ENCODE measurements at regions not wholly inside any gene's neighbourhood (a gene's known extent, or its start where the extent isn't known, plus 50 kb on each side); places are given as distances from the start of the nearest gene placed in this dataset.

DNA sequence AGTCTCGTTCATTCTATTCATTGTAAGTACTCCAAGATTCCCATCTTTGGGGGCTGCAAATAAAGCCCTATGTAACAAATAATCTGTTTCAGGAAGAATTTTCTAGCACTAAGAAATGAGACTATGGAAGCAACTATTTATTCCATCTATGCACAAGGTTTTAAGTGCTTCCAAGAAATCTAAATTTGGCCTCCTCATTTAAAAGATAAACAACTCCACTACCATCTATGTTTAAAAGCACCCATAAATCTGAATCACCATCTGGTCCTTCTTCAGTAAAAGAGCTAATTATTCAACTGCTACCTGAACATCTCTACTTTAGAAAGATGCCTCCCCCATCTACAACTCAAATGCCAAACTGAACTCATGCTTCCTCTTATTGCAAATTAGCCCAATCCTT lies 547.3 kb upstream of the LRRC4C start:
- H3K4me3 ChIP-seq (ENCODE audit: low read depth, low read length), result no peak overlapping the region
- no peak for DNase-seq (ENCODE audit: low read depth)

DNA sequence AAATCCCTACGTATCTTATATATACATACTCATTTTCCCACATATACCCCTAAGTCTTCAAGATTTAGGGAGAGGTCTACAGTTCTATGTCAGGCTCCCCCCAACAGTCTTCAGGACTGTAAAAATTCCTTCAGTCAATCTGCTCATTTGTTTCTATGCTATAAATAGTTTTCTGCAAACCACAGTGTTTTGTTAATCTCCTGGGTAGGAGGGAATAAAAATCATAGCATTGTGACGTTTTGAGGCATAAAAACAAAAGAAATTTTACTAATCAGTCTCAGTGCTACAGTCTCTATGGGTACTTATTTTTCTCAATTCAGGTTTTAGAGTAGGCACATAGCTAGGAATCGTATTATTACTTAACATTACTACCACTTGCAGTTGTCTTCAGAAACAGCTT lies 552.8 kb upstream of the LRRC4C start:
- no peak for DNase-seq (ENCODE audit: low read depth)
- H3K4me3 ChIP-seq (ENCODE audit: low read depth, low read length), result no peak overlapping the region

DNA sequence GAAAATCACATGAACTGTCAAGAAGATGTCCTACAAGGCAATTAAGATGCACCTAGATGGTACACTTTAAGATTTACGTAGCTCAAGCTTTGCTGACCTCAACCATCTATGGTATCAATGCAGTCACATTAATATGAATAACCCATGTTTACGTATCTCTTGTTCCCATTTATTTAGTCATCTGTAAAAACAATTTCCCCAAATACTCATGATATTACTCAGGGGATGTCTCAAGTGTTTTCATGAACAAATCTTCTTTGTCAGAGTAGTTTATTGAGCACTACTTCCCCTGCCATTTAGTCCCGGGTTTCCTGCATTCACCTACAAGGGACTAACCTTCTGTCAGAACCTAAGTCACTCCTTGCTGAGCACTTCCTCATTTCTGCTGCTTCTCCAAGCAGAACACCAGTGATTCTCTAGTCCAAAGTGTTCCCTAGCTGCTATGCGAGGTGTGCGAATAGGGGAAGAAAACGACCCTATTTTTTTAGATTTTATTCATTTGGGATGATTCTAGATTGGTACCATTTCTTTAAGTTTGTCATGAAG lies 554.3 kb upstream of the LRRC4C start:
- no peak overlapping the region for H3K4me3 ChIP-seq (ENCODE audit: low read depth, low read length)
- no peak for DNase-seq (ENCODE audit: low read depth)

DNA sequence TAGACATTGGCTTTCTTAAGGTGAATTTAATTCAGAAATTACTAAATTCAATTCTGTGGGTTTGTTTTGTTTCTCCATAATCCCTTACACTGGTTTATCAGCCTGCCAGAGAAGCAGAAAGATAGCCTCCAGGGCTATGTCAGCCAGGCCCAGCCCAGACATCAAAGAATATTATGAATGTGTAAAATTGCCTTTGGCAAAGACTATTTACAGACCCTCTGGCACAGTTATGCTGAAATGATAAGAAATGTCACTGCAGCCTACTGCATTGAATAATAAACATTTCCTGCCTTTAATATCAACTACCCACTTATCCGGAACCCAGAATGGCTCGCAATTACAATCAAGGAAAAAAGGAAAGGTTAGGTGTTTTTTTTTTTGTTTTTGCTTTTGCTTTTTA lies 562.5 kb upstream of the LRRC4C start:
- H3K4me3 ChIP-seq (ENCODE audit: low read depth, low read length), result no peak overlapping the region
- no peak for DNase-seq (ENCODE audit: low read depth)

DNA sequence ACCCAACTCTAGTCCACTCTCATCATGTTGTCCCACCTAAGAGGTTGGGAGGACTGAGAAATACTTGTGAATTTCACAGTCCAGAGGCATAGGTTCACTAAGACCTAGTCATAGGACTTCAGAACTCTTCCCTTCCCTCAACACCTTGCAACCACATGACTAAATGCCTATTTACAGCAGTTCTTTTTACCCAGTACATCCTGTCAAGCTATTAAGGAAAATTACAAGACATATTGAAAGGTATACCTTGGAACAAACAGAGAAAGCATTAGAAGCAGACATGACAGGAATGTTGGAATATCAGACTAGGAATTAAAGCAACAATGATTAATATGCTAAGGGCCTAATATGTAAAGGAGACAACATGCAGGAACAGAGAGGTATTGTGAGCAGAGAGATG lies 563.8 kb upstream of the LRRC4C start:
- no peak overlapping the region for H3K4me3 ChIP-seq (ENCODE audit: low read depth, low read length)
- DNase-seq (ENCODE audit: low read depth), result no peak

DNA sequence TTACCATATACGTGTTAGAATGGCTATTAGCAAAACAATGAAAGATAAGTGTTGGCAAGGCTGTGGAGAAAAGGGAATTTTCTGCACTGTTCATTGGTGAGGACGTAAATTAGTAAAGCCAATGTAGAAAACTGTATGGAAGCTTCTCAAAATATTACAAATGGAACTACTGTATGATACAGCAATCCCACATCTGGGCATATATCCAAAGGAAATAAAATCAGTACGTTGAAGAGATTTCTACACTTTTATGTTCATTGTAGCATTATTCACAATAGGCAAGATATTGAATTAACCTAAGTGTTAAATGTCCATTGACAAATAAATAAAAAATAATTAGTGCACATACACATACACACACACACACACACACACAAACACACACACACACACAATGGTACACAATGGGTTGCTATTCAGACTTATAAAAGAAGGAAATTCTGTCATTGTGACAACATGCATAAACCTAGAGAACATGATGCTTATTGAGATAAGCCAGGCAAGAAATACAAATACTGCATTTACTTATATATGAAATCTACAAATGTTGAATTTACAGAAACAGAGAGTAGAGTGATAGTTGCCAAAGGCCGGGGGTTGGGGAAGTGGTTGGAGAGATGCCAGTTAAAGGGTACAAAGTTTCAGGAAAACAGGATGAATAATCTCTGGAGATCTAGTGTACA lies 565.8 kb upstream of the LRRC4C start:
- no peak overlapping the region for H3K4me3 ChIP-seq (ENCODE audit: low read depth, low read length)
- DNase-seq (ENCODE audit: low read depth), result no peak

DNA sequence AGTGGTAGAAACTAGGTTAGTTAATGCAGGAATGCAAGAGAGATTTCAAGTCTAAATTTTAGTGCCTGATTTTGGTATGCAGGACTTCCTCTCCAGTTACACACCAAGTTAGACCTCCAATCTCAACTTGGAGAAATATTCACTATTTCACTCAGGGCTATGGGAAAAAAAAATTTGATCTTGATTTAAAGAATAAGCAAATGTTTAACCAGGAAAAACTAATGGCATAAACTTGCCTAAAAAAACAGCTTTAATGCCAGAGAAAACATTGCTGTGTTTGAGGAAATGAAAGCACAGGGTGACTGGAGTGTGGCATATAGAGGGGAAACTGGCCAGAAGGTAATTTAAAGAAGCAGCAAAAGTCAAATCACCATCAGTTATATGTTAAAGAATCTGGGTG lies 575.4 kb upstream of the LRRC4C start:
- no peak for DNase-seq (ENCODE audit: low read depth)
- H3K4me3 ChIP-seq (ENCODE audit: low read depth, low read length), result no peak overlapping the region

DNA sequence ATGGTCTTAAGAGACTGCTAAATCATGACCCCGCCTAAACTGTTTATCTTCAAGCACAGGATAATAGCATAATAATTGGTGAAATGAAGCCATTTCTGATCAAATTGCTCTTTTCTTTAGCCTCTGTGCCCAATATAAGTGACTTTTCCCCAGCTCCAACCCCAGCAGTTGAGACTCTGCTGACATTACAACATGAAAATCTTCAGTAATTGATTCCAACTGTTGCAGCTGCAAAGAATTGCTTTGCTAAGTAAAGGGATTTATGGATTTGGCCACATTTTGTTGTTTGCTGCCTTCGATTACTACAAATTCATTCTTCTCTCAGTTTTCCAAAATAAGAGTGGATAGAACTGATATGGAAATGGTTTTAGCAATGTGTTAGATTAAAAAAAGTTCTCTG lies 576.7 kb upstream of the LRRC4C start:
- no peak overlapping the region for H3K4me3 ChIP-seq (ENCODE audit: low read depth, low read length)
- no peak for DNase-seq (ENCODE audit: low read depth)

DNA sequence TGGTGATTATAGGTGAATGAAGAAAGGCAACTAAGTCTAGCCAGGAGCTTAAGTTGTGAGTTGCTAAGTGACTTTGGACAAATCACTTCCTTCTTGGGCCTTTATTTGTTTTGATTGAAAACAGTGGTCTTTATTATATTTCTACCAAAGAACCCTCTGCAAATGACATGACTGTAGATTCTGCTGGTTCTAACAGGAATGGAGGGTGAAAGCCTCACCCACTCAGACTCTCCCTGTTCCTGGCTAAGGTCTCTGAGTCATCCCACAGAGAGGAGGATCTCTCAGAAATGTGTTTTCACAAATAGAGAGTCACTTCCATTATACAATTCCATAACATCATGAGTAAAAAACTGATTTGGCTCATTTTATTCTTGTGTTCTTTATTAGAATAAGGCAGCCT lies 583.9 kb upstream of the LRRC4C start:
- H3K4me3 ChIP-seq (ENCODE audit: low read depth, low read length), result no peak overlapping the region
- DNase-seq (ENCODE audit: low read depth), result peak; percentile 36

DNA sequence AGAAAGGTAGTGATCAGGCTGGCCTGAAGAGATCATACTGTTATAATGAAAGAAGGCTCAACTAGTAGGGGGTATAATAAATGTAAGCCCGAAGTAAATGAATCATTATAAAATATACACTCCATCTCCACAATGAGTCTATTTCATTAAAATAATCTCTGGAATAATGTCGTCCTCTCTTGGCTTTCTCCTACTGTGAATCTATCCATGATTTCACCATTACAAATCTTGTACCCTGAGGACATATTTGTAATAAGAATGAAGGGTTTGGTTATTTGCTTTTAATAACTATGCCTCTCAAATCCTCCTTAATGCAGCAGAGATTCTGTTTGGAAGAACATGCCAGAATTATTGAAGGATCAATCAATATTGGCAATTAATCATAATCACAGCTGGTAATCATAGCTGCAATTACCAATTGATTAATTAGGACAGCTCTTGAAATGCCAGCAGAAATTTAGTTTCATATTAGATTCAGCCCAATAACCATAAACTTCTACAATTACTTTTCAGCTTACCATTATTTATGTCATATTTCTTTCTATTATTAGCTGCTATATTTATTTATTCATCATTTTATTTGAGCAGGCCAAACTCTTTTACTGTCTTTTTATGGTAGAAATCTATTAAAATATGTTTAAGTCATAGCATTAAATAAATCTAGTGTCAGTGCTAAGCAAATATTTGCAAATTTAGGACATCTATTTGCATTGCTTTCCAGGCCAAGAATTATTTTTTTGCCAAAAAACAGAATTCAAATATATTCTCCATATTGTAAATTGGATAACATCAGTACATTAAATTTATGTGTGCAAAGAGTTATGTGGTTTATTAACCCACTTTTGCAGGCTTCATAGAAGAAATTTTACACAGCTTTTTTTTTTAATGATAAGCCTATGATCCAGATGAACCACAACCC lies 588.4 kb upstream of the LRRC4C start:
- no peak for DNase-seq (ENCODE audit: low read depth)
- H3K4me3 ChIP-seq (ENCODE audit: low read depth, low read length), result no peak overlapping the region

DNA sequence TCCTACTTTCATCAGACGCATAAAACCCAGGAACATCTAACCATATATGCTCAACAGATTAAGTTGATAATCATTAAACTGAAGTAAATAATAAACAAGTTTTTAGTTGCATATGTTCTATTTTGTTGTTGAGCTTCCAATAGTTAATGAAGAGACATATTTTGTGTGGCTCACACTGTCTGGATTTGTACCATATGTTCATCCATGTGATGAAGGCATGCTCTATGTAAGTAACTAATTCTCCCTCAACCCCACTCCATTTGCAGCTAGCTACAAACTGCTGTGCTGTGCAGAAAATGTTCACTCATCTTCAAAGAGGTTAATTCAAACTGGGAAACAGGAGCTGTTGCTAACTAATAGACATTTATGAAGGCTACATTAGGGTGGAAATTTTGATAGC lies 589.7 kb upstream of the LRRC4C start:
- no peak for DNase-seq (ENCODE audit: low read depth)
- H3K4me3 ChIP-seq (ENCODE audit: low read depth, low read length), result no peak overlapping the region

DNA sequence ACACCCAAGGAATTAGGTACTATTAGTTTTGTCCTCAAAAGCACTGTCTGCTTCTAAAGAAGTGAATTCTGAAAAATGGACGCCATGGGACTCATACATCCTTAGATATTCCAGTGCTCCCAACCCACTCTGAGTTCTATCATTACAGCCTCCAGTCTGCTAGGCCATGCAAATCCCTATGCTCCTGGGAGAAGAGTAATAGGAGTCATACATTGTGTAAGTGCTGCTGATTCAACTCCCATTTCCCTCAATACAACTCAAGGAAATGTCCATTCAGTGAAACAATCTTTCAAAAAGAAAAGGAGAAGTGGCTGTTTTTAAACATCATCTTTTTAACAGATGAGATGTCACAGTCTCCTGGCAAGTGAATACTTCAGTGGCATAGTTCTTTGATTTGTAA lies 590.2 kb upstream of the LRRC4C start:
- no peak overlapping the region for H3K4me3 ChIP-seq (ENCODE audit: low read depth, low read length)
- DNase-seq (ENCODE audit: low read depth), result peak; percentile 38

DNA sequence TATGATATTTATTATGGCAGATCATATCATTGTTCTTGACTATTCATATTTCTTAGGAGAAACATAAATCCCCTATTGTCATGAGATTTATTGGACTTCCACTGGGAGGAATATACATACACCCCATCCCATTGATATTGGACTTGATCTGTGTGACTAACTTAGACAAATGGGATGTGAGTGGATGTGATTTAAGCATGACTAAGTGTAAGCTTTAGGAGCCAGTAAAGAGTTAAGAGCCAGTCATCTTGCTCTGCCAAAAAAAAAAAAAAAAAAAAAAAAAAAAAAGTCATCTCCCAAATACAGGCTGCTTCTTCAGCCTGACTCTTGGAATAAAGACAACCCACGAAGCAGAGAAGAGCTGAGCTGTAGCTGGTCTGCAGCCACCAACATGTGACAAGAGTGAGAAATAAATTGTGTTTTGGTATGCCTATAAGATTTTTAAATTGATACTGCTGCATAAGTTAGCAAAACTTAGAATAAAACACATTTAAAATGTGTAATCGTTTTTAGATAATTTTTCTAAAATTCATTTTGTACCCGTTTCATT lies 595.0 kb upstream of the LRRC4C start:
- no peak overlapping the region for H3K4me3 ChIP-seq (ENCODE audit: low read depth, low read length)
- no peak for DNase-seq (ENCODE audit: low read depth)

DNA sequence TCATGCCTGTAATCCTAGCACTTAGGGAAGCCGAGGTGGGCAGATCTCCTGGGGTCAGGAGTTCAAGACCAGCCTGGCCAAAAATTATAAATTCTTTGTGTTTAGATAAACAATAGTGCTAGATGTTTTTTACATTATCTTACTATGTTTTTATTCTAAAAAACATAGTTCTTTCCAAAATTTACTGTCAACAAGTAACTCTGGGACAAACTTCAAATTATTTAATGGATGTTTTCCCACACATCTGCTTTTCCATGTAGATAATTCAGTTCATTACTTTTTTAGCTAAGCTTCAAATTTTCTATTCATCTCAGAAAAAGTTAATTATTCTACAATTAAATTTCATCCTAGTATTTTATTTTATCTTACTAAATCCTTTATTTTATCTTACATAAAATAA lies 596.2 kb upstream of the LRRC4C start:
- DNase-seq (ENCODE audit: low read depth), result no peak
- H3K4me3 ChIP-seq (ENCODE audit: low read depth, low read length), result no peak overlapping the region

DNA sequence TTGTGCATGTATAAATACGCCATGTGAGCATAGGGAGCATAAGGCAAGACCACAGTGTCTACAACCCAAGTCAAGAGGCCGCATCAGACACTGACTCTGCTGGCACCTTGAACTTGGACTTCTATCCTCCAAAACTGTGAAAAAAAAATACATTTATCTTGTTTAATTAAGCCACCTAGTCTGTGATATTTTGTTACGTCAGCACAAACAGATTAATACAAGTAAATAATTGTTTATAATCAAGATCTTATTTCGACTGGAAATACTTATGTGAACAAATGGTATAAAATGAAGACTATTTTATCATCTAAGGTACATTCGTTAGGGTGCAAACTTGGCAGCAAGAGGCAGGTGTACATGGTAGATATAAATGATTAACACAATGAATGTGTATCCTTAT lies 599.3 kb upstream of the LRRC4C start:
- DNase-seq (ENCODE audit: low read depth), result no peak
- H3K4me3 ChIP-seq (ENCODE audit: low read depth, low read length), result no peak overlapping the region

DNA sequence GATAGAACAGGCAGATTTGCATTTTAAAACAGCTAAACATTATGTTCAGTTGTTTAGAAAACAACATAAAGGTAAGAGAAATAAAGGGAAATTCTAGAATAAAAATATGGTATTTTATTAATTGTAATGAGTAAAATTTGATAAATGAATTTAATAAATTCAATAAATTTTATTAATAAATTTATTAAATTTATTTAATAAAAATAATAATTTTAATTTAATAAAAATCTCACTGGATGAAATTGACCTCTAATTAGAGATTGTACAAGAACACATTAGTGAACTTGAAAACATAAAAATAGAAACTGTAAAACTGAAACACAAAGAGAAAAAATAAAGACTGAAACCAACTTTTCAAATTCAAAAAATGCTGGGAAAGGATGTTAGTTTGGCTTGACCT lies 605.7 kb upstream of the LRRC4C start:
- DNase-seq (ENCODE audit: low read depth), result no peak
- H3K4me3 ChIP-seq (ENCODE audit: low read depth, low read length), result no peak overlapping the region

DNA sequence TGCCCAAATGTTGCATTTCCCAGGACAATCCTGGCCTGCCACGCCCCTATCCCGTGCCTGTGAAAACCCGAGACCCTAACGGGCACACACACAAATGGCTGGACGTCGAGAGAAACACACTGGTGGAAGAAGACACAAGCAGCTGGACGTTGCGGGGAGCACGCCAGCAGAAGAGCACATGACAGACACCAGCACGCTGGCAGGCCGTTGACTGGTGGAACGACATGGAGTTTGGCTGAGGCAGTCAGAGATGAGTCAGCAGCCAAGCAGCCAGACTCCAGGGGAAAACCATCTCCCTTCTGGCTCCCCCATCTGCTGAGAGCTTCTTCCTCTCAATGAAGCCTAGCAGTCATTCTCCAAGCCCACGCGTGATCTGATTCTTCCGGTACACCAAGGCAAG lies 606.7 kb upstream of the LRRC4C start:
- H3K4me3 ChIP-seq (ENCODE audit: low read depth, low read length), result no peak overlapping the region
- no peak for DNase-seq (ENCODE audit: low read depth)

DNA sequence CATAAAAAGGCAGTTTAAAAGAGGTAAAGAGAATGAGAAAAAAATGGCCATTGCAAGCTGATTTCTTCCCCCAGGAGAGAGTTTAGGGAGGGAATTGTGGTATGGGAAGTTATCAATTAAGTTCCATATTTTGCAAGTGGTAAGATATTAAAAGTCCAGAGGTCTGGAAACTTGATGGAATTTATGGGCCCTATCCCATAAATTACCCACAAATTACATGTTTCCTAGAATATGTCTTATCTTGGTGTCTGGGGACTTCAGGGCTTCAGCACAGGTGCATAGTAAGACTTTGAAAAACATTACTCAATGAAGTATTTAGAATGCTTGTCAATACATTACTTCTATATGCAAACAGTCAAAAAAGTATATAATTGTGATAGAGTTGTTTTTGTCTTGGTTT lies 614.9 kb upstream of the LRRC4C start:
- no peak for DNase-seq (ENCODE audit: low read depth)
- H3K4me3 ChIP-seq (ENCODE audit: low read depth, low read length), result no peak overlapping the region

DNA sequence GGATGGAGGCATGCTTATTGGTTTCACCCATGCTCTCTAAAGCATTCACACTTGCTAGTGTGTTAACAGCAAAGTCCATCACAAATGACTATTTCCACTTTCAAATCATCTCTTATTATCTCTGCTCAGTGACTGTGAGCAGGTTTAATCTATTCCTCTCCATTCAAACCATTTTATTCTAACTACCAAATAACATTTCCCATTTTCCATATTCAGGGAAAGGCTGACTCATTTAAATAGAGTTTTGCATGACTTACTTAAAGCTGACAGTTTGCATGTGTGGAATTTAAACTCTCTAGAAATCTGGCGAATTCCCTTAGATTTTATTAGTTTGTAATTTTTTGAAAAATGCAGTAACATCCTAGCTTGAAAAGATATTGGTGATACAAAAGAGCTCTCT lies 615.7 kb upstream of the LRRC4C start:
- no peak for DNase-seq (ENCODE audit: low read depth)
- no peak overlapping the region for H3K4me3 ChIP-seq (ENCODE audit: low read depth, low read length)

DNA sequence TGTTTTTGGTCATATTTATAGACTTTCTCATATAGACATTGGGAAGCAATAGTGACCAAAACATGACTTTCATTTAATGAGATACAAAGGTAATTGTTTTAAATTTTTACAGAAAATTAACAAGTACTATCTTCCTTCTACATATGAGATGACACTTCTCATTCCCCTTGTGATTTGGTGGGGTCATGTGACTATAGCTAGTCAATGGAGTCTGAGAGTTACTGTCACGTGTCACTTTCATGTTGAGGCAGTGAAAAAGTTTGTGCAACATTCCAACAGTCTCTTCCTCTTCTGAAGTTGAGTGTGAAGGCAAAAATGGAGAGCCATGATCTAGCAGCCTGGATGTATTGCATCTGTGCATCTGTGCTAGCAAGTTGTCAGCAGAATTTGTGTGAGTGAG lies 618.3 kb upstream of the LRRC4C start:
- DNase-seq (ENCODE audit: low read depth), result no peak
- H3K4me3 ChIP-seq (ENCODE audit: low read depth, low read length), result no peak overlapping the region

DNA sequence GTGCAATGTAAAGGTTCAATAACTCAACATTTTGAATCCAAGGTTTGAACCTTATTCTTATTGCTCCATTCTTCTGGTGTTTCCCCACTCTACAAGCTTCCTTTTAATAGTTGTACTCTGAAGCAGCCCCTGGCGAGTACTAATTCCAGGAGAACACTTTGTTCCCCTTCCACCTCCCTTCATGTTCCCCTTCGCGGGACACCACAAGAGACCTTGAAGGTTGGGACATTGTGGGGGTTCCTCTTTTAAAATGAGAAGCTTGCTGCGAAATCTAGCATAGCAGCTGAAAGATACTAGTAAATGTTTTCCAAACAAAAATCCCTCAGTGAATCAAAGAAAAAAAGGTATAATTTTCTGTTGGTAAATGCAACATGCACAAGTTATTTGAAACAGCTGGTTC lies 626.3 kb upstream of the LRRC4C start:
- DNase-seq (ENCODE audit: low read depth), result peak; percentile 1
- no peak overlapping the region for H3K4me3 ChIP-seq (ENCODE audit: low read depth, low read length)
